ENCODE measurements at regions not wholly inside any gene's neighbourhood (a gene's known extent, or its start where the extent isn't known, plus 50 kb on each side); places are given as distances from the start of the nearest gene placed in this dataset.
"Not testable (repeated sequence)": the region's sequence is repeated elsewhere in the genome, so short reads cannot be mapped to it uniquely, and the experiment has no call there.

GRCh38 chr18:1296237-1296636, 391.6 kb downstream of the ADCYAP1 start:
- no peak for DNase-seq (ENCODE audit: low spot score)

- no peak for DNase-seq (ENCODE audit: low spot score)
Measured at GRCh38 chr18:1302861-1303260, 398.2 kb downstream of the ADCYAP1 start.

GRCh38 chr18:1304392-1304992, 399.8 kb downstream of the ADCYAP1 start:
- DNase-seq (ENCODE audit: low spot score) = no peak

DNA sequence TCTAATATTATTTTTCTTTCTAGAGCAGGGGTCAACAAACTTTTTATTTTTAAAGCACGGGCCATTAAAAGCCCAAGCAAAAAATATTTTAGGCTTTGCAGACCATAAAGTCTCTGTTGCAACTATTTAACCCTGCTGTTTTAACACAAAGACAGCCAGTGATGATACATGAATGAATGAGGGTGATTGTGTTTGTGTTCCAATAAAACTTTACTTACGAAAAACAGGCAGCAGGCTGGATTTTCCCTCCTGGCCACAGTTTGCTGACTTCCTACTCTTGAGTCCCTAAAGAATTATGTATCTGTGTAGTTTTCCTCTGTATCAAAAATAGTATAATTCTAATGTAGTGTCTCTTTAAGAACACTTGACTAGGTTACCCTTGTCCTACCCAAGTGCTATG, 402.0 kb downstream of the ADCYAP1 start:
- DNase-seq (ENCODE audit: low spot score) = no peak

DNA sequence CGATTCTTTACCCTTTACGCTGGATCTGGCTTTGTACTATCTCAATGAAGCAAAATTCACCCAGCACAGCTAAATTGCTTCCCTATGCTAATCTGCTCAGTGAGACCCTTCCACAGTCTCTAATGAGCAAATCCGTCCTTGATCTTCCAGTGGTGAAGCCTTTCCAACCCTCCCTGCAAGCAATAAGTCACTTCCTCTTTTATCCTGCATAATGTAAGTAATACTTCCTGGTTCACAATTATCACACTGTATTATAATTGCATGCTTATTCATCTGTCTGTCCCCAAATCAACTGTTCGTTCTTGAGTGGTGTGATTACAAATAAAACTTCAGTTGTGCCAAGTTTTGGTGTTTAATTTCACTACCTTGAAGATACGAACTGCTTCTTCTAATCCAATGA, 404.0 kb downstream of the ADCYAP1 start:
- no peak for DNase-seq (ENCODE audit: low spot score)

- DNase-seq (ENCODE audit: low spot score) = no peak
Measured at GRCh38 chr18:1311376-1311775, 406.7 kb downstream of the ADCYAP1 start.

DNA sequence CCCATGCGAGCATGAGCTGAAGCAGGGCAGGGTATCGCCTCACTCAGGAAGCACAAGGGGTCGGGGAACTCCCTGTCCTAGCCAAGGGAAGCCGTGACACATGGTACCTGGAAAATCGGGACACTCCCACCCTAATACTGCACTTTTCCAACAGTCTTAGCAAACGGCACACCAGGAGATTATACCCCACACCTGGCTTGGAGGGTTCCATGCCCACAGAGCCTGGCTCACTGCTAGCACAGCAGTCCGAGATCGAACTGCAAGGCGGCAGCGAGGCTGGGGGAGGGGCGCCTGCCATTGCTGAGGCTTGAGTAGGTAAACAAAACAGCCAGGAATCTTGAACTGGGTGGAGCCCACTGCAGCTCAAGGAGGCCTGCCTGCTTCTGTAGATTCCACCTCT, 430.7 kb downstream of the ADCYAP1 start:
- DNase-seq (ENCODE audit: low spot score) = not testable (repeated sequence)

GRCh38 chr18:1350931-1351450, 446.3 kb downstream of the ADCYAP1 start:
- DNase-seq (ENCODE audit: low spot score) = no peak

DNA sequence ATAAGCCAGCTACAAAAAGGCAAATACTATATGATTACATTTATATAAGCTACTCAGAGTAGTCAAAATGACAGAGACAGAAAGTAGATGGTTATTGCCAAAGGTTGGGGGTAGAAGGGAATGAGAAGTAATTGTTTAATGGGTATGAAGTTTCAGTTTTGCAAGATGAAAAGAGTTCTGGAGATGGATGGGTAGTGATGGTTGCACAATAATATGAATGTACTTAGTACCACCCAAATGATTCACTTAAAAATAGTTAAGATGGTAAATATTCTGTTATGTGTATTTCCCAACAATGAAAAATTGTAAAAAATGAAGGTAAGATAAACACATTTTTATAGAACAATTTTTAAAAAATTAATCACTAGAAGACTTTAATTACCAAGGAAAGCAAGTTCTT, 448.4 kb downstream of the ADCYAP1 start:
- DNase-seq (ENCODE audit: low spot score) = no peak

DNA sequence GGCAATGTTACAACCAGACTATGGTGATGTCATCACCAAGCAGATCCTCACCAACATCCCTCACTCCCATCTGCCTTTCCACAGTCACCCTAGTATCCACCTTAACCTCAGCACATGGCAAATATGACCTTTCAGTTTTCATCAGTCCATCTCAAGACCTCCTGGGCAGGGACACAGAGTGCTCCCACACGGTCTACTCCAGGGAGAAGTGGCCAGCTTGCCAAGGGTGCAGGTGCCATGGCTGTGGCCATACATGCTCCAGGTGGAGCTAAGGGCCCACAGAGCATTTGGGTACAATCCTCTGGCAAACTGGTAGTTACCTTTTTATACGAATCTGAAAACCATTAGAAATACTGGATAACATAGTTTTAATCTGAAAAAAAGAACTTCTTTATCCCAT, 453.1 kb downstream of the ADCYAP1 start:
- DNase-seq (ENCODE audit: low spot score) = no peak

GRCh38 chr18:1361936-1362335, 457.3 kb downstream of the ADCYAP1 start:
- no peak for DNase-seq (ENCODE audit: low spot score)

DNA sequence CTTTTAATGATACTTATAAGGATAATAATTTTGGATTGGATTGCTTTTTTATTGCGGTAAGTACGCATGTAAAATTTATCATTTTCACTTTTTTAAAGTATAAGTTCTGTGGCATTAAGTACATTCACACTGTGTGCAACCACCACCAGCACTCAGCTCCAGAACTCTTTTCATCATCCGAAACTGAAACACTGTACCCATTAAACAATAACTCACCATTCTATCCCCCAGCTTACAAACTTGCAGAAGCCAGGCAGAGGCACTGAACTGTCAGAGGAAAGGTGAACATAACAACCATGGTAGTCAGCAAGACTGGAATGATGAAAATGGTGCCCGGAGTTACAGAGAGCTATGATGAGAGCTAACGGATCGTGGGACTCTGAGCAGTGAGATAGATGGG, 465.9 kb downstream of the ADCYAP1 start:
- DNase-seq (ENCODE audit: low spot score) = no peak

DNA sequence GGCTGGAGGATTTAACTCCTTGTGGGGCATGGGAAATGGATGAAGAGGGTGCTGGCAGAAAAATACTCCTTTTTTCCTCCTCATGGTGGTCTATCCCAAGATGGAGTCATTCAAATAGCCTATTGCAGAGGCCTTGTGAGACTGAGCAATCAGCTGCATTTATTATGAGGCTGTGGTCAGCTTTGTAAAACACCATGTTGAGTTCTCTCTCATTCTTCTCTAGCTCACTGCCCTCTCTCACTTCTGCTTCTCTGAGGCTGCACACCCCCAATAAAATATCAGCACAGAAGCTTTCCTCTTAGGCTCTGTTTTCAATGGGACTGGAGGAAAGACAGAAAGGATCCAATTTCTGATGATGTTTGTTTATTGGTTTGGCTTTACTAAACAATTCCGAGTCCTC, 467.1 kb downstream of the ADCYAP1 start:
- no peak for DNase-seq (ENCODE audit: low spot score)

GRCh38 chr18:1383465-1383864, 478.8 kb downstream of the ADCYAP1 start:
- DNase-seq (ENCODE audit: low spot score) = no peak

DNA sequence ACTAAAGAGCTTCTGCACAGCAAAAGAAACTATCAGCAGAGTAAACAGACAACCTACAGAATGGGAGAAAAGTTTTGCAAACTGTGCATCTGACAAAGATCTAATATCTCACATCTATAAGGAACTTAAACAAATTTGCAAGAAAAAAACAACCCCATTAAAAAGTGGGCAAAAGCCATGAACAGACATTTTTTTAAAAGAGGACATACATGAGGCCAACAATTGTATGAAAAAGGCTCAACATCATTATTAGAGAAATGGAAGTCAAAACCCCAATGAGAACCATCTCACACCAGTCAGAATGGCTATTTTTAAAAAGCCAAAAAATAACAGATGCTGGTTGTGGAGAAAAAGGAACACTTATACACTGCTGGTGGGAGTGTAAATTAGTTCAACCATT, 483.8 kb downstream of the ADCYAP1 start:
- DNase-seq (ENCODE audit: low spot score) = not testable (repeated sequence)

- no peak for DNase-seq (ENCODE audit: low spot score)
Measured at GRCh38 chr18:1392046-1392445, 487.4 kb downstream of the ADCYAP1 start.

GRCh38 chr18:1392865-1393734, 488.4 kb downstream of the ADCYAP1 start:
- DNase-seq (ENCODE audit: low spot score) = no peak

DNA sequence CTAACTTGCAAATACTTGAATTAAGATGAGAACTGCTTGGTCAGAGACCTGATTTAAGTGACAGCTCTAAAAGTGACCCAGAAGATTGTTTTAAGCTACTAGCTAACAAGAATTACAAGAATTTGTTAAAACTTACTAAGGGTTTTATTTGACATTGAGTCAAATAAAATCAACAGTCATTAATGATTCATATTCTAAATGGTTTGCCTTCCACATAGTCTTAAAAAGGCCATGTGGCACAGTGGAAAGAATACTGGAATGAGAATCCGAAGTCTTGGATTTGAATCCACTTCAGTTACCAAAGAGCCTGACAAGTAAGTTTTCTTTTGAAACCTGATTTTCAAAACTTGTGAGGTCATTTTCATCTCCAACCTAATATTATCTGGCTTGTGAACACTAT, 489.3 kb downstream of the ADCYAP1 start:
- no peak for DNase-seq (ENCODE audit: low spot score)

GRCh38 chr18:1394426-1394825, 489.8 kb downstream of the ADCYAP1 start:
- no peak for DNase-seq (ENCODE audit: low spot score)

GRCh38 chr18:1394966-1395365, 490.3 kb downstream of the ADCYAP1 start:
- DNase-seq (ENCODE audit: low spot score) = no peak

GRCh38 chr18:1408376-1408775, 503.7 kb downstream of the ADCYAP1 start:
- no peak for DNase-seq (ENCODE audit: low spot score)

DNA sequence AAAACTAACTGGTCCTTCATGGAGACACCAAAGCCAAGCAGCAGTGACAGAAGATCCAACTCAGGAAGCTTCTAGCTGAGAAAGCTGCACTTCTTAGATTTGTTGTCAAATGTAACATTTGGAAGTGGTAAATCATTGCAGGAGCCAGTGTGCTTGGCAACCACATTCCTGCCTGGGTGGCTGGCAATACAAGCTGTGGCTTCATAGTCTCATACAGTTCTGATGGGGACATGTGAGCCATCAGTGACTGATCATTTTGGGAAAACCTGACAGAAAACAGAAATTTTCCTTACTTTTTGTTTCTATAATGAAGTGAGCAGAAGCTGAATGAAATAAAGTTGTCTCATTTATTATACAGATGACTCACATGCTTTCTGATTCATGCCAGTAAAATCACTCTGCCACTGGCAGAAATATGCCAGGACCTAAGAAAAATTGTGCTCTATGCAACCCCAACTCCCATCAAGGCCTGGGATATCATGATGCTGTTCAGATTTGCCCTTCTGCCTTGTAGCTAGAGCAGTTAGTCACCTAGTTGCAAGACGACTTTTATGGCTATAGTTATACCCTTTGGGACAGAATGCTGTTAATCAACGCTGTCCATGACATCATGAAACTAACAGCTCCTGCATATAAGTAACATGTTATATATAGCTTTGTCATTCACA, 508.1 kb downstream of the ADCYAP1 start:
- no peak for DNase-seq (ENCODE audit: low spot score)

DNA sequence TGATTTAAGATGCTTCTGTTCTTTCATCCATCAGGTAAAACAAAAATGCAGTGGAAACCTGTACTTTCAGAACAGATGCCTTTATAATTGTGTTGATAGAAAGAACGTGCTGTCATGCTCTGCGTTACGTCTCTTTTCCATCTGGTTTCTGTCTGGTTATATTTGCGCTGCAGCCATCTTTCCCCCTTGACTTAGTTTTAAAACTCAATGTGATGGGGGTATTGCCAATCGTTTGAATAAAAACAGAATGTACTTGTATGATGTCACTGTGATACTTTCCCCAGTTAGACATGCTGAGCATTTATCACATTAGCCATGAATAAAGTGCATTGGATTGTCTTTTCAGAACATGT, 508.6 kb downstream of the ADCYAP1 start:
- DNase-seq (ENCODE audit: low spot score) = no peak
